ENCODE measurements at regions not wholly inside any gene's neighbourhood (a gene's known extent, or its start where the extent isn't known, plus 50 kb on each side); places are given as distances from the start of the nearest gene placed in this dataset.

DNA sequence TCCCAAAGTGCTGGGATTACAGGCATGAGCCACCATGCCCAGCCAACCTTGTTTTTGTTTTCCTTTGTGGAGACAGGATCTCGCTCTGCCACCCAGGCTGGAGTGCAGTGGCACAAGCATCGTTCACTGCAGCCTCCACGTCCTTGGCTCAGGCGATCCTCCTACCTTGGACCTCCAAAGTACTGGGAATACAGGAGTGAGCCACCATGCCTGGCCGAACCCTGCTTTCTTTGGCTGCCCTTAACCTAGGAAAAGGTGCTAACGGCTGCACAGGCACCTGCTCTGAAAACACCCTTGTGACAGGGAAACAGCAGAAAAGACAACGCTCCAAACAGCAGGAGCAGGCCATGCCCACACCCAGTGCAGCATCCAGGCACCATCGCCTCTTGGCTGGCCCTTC lies 71.9 kb downstream of the OAT start:
- DNase-seq: no peak

DNA sequence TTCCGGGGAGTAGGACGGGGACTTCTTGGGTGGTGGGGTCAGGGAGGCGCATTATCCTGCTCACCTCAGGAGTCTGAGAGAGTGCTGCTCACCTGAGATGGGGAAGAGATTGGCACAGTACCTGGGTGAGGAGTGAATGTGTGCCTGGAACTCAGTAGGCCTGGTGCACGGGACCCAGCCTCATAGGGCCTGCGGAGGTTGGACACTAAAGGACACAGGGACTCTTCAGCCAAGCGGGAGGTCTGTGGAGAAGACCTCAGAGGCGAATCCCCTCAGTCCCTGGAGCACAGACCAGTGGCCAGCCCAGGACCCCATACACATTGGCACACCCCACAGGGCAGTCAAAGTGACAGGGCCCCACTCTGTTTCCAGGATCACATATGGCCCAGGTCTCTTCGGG lies 73.2 kb downstream of the OAT start:
- DNase-seq: no peak

GRCh38 chr10:124344931-124345330 lies 73.8 kb downstream of the OAT start:
- DNase-seq: no peak

GRCh38 chr10:124344266-124344590 lies 74.5 kb downstream of the OAT start:
- DNase-seq: no peak

DNA sequence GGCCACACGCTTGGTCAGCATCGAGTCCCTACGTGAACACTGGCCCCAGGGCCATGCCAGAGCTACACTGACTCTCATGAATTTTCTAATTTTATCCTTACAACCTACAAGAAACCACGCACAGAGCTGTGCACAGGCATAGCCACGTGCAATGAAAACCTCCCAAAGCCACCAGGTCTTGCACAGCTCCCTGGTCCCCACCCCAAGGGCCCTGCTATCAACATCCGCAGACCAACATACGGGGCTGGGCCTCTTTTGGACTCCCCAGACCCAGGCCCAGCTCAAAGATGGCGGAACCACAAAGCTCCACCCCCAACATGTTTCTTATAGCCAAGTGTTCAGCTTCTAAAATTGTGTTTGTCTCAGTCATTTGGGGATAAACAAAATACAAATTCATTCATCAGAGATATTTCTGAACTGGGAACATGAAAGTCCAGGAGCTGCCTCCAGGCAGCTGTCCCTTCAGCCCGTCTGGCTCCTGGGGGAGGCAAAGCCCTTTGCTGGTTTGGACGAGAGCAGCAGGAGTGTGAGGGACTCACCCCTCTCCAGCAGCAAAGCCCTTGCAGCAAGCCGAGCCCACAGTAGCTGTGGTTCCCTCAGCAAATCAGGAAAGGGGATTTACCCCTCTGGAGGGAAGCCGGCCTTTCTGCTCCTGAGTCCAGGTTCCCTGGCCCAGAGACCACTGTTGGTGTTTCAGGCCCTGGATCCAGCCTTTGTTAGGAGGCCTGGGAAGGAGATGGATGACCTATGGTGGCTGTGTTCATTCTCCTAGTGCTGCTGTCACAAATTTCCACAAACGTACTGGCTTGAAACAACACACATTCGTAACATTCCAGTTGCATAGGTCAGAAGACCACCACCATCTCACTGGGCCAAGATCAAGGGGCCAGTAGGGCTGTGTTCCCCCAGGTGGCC lies 75.1 kb downstream of the OAT start:
- no peak for DNase-seq

DNA sequence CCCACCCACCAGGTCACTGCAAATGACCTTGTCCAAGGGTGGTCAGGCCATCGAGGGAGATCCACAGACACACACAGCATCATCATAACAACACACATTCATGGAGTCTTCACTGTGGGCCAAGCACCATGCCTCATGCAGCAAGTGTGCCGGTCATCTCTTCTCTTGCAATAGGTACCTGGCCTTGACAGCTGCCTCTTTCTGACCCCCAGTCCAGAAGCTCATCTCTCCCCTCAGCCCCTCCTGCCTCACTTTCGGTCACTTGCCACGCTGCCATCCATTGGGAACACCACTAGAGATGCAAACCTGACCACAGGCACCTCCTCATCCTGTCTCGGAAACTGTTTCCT lies 75.9 kb downstream of the OAT start:
- DNase-seq: no peak

GRCh38 chr10:124342136-124342820 lies 76.4 kb downstream of the OAT start:
- no peak for DNase-seq

- DNase-seq: no peak
Observed at GRCh38 chr10:124341768-124342135, 77.0 kb downstream of the OAT start.

DNA sequence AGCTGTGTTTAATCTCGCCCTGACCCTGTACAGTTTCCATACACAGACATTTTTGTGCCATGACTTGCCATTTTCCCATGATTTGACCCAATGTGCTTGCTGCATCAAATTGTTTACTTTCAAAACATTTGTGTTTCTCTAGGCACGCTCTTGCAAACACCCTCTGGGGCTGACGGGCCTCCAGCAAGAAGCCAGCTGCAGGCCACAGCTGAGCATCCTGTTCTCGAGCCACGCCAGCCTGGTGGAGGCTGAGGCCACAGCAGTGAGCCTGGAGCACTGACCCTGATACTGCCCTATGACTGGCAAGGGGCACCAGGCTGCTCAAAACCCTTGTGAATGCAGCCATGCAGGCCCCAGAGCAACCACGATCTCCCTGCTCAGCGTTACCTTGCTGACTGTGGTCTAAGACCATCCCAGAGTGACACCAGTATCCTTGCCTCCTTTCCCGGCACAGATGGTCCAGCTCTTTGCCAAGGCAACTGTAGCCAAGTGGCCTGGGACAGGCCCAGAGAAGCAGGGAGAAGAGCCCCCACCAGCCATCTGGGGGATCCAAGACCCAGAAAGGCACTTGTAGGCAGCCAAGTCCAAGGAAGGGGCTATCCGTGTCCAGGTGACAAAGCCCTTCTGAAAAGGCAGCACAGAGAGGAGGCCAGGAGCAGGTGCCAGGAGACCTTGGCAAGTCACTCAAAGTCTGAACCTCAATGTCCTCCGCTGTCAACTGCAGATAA lies 78.5 kb downstream of the OAT start:
- DNase-seq: no peak

DNA sequence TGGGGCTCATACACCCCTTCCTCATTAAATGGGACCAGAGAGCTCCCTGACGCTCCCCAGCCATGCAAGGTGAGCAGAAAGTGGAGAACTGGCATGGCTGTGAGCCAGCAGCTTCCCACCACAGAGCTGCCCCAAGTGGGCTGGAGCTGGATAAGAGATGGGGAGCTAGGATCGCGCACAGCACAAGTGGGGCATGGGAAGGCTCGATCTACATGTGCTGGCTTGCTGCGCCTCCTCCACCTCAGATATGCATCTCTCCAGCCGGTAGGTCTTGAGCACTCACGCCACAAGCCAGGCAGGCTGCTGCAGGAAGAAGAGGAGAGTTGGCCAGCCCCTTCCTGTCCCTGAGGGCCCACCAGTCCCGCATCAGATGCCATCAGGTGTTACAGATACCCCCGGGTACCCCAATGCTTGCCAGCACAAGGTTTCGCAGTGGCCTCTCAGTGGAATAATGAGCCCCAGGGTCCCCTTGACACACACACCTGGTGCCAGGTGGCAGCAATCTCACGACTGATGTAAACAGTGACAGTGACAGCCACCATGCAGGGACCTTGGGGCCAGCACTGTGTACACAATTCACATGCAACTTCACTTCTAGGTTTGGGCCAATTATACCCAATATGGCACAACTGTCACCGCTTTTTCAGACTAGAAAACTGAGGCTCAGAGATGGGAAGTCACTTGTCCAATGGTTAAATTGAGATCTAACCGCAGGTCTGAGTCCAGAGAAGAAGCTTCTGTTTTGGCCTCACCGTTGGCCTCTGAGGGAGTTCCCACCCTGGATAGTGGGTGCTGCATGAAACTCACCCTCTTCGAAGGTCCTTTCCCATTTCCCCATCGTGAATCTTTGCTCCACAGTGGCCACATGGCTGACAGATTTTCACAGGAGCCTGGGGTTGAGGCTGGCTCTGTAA lies 79.3 kb downstream of the OAT start:
- DNase-seq: no peak

GRCh38 chr10:124338276-124338925 lies 80.3 kb downstream of the OAT start:
- DNase-seq: no peak

DNA sequence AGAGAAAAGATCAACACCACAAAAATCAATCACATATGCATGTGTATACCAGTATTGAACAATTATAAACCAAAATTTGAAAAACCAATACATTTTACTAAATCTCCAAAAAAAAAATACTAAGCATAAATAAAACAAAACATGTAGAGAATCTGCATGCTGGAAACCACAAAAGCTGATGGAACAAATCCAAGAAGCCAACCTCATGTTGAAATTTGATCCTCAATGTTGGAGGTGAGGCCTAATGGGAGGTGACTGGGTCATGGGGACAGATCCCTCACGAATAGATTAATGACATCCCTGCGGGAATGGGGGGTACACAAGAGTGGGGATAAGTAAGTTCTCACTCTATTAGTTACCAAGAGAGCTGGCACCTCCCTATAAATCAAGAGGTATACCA lies 82.5 kb downstream of the OAT start:
- DNase-seq: no peak

DNA sequence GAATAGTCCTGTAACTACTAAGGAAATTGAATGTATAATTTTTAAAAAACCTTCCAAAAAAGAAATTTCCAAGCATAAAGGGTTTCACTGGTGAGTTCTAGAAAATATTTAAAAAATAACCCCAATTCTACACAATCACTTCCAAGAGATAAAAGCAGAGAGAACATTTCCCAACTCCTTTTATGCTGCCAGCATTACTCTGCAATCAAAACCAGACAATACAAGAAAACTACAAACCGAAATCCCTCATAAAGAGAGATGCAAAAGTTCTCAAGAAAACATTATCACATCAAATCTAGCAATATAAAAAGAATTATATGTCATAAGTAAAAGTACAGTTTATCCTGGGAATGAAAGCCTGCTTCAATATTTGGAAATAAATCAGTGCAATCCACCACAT lies 84.8 kb downstream of the OAT start:
- DNase-seq: no peak

DNA sequence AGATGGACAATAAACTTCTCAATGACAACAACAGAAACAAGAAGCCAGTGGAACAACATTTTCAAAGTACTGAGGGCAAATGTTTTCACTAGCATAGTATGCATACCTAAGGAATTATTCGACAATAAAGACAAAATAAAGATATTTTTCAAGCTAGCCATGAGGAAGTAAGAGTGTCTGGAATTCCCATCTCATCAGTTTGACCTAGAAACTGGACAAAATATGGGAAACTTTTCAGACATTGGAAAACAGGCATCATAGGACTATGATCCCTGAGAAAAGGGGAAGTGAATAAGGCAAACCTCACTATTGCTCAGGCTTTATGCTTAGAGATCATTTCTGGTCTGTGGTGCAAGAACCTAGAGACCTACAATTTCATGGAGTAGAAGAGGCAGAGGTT lies 86.3 kb downstream of the OAT start:
- DNase-seq: no peak

DNA sequence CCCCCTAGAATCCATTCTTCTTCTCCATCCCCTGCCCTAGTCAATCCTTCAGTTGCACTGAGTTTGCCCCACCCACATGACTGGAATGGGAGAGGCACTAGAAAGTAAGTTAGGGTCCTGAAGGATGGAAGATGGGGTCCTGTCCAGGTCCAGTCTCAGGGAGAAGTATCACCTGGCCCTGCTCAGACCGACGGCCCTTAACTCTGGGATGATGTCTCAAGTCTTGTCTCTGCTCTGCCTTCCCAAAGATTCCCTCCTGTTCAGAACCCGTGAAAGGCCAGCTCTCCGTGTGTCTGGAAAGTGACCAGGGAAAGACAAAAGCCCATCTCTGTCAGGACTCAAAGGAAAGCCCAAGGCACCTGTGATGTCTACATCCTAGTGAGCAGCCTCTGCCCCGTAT lies 88.8 kb downstream of the OAT start:
- DNase-seq: no peak

DNA sequence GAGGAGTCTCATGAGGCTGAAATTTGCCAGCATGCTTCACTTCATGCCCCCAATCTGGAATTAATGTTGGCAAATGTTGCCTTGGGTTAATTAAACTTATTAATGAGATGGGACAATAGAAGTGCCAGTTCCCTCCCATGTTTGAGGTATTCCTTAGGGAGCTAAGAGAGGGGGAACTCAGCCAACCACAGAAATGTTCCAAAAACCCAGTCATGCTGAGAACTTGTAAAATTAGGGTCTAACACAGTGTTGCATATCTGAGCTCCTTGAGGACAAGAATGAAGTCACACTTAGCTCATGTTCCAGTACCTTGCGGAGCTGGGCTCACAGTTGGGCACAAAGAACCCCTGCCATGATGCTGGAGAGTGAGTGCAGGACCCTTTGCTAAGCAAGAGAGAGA lies 89.4 kb downstream of the OAT start:
- no peak for DNase-seq

GRCh38 chr10:124328477-124329220 lies 90.1 kb downstream of the OAT start:
- no peak for DNase-seq

GRCh38 chr10:124325998-124326636 lies 92.6 kb downstream of the OAT start:
- no peak for DNase-seq

DNA sequence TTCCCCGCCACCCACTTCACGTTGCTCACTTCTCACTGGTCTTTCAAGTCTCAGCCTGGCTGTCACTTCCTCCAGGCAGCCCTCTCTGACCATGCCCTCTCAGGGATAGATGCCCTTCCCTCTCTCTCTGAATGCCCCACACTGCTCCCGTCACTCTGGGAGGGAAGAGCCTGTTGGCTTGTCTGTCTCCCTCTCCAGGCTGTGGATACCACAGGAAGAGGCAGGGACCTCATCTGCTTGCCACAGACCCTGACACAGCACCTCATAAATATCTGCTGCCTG lies 93.1 kb downstream of the OAT start:
- no peak for DNase-seq

GRCh38 chr10:124324856-124325632 lies 93.7 kb downstream of the OAT start:
- no peak for DNase-seq

DNA sequence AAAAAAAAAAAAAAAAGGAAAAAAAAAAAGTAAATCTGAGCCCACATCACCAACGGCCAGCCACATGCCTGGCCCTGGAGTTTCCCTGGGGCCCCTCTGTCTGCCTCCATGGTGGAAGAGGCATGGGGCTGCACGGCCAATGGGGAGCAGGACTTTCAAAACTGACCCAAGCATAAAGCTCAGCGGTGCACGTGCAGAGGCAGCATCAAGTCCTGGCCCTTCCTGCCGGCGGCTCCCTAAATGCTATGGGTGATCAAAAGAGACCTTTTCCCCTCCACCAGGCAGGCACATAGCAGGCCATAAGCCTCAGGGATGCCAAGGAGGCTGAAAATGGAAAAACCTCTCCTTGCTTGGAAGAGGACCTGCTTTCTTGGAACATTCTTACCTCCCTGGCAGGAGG lies 94.3 kb downstream of the OAT start:
- DNase-seq: no peak
